ENCODE measurements at regions not wholly inside any gene's neighbourhood (a gene's known extent, or its start where the extent isn't known, plus 50 kb on each side); places are given as distances from the start of the nearest gene placed in this dataset.
"Not testable (repeated sequence)": the region's sequence is repeated elsewhere in the genome, so short reads cannot be mapped to it uniquely, and the experiment has no call there.

GRCh38 chr17:14532242-14532641 is 231.4 kb downstream of the HS3ST3B1 start:
- DNase-seq = not testable (repeated sequence)

- DNase-seq = no peak
Measured at GRCh38 chr17:14525551-14526455, 224.9 kb downstream of the HS3ST3B1 start.

DNA sequence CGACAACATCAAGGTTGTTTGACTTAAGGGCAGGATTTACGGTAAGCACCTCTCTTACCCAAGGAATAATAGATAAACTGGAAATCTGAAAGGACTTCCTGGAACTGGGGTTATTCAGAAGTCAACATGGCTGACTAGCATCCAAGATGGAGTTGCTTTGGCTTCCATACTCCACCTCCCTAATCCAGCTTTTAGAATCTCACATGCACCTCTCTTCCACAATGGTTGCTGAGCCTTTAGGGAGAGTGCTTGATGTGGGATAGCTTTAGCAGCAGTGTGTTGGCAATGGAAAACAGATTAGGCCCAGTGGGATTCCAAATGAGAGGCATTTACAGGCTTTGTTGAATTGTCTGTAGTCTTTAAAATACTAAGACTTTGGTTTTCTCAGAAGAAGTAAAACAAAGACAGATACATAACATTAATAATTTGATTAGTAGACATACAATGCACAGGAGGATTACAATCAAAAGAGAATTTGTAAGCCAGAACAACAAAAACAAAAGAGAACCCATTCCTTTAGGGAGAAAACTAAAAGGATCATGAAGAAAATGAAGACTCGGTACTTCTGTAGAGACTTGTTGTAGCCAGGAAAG is 222.0 kb downstream of the HS3ST3B1 start:
- DNase-seq = no peak

- DNase-seq = not testable (repeated sequence)
Measured at GRCh38 chr17:14518919-14519318, 218.0 kb downstream of the HS3ST3B1 start.

- DNase-seq = no peak
Measured at GRCh38 chr17:14514973-14515372, 214.1 kb downstream of the HS3ST3B1 start.

DNA sequence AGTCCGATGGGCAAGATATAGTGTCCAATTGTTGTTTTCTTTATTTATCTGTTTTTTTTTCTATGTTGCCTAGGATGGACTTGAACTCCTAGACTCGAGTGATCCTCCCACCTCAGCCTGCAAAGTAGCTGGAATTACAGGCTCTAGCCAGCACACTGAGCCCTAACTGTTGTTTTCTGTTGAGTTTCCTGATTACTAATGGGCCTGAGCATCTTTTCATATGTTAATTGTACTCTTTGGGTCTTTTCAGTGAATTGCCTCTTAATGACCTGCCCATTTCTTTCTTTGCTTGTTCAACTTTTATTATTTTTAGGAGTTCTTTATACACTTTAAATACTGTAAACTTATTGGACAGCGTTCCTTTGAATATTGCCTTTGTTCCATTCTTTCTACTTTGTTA is 213.0 kb downstream of the HS3ST3B1 start:
- DNase-seq = no peak

DNA sequence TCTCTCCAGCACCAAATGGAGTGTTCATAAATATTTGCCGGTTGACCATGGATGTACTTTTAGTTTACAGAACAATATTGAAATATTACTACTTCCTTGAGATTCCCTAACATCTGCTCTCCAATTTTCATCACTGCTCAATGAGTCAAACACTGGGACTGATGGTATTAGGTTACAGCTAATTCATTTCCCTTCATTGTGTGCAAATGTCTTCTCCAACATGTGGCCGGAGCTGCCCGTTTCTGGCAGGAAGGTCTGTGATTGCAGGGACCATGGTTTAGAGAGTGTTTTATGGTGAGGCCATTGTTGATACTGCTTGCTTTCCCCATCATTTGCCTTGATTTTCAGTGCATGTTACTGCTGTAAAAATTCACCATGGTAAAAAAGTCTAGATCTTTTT is 209.3 kb downstream of the HS3ST3B1 start:
- no peak for DNase-seq

GRCh38 chr17:14508156-14508555 is 207.3 kb downstream of the HS3ST3B1 start:
- DNase-seq = no peak

GRCh38 chr17:14506364-14506763 is 205.5 kb downstream of the HS3ST3B1 start:
- DNase-seq = no peak

GRCh38 chr17:14505606-14506005 is 204.7 kb downstream of the HS3ST3B1 start:
- no peak for DNase-seq

DNA sequence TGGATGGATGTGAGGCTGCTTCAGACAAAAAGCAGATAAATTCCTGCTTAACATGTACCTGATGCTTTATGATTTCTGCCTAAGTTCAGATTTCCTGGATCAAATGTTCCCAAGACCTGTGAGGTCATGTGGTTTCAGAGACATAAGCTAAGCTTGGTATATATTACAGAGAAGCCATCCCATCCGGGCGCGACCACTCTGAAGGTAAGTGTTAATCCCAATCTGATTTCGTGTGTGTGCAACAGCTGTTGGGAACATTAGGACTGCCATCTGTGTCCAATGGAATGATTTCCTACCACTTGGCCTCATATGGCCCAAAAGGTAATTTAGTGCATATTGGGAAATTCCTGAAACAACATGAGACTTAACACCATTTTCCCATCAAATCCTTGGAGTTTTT is 199.1 kb downstream of the HS3ST3B1 start:
- no peak for DNase-seq

- no peak for DNase-seq
Measured at GRCh38 chr17:14498812-14499211, 197.9 kb downstream of the HS3ST3B1 start.

DNA sequence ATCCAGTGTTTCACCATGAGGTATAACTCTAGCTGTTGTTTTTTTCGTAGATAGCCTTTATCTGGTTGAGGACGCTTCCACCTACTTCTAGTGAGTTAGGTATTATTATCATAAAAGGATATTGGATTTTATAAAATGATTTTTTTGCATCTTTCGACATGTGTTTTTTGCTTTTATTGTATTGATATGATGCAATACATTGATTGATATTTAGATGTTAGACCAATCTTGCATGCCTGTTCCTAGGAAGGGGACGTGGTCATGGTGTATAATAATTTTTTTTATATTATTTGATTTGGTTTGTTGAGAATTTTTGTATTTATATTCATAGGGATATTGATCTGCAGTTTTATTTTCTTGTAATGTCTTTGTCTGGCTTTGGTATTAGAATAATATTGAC is 193.3 kb downstream of the HS3ST3B1 start:
- no peak for DNase-seq

- no peak for DNase-seq
Measured at GRCh38 chr17:14489986-14490385, 189.1 kb downstream of the HS3ST3B1 start.

GRCh38 chr17:14488958-14489550 is 188.2 kb downstream of the HS3ST3B1 start:
- no peak for DNase-seq

DNA sequence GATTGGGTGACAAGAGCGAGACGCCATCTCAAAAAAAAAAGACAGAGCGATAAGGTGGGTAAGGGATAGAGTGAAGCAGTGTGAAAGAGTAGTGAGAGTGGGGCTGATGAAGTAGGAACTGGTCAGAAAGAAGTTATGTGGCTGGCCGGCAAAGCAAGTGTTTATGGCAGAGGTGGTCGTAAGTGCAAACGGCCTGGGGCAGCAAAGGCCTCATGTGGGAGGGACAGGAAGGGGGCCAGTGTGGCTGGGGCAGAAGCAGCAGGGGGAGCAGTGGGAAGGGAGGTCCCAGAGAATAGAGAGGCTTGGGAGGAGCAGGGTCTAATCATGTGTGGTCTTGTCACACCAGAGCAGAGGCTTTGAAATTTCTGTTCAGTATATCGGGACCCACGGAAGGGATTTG is 186.2 kb downstream of the HS3ST3B1 start:
- no peak for DNase-seq

GRCh38 chr17:14482715-14483114 is 181.8 kb downstream of the HS3ST3B1 start:
- no peak for DNase-seq

- DNase-seq = no peak
Measured at GRCh38 chr17:14481664-14482063, 180.8 kb downstream of the HS3ST3B1 start.

GRCh38 chr17:14474591-14474990 is 173.7 kb downstream of the HS3ST3B1 start:
- DNase-seq = no peak

GRCh38 chr17:14471052-14471451 is 170.2 kb downstream of the HS3ST3B1 start:
- no peak for DNase-seq

GRCh38 chr17:14470417-14470816 is 169.5 kb downstream of the HS3ST3B1 start:
- DNase-seq = no peak

DNA sequence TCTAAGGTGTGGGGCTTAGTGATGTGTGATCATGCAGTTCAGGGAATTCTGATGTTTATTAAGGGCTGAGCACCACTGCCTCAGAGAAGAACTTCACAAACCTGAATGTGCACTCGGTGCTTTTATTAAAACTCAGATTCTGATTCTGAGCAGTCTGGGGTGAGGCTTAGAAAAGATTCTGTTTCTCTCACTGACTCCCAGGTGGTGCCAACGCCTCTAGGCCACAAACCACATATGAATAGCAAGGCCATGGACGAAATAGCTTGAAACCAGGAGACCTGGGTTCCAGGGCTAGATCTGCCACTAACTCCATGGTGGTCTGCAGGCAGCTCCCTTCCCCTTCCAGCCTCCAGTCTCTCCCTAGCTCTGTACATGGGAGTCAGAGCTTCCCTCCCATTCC is 169.1 kb downstream of the HS3ST3B1 start:
- DNase-seq = no peak

- no peak for DNase-seq
Measured at GRCh38 chr17:14468858-14469257, 168.0 kb downstream of the HS3ST3B1 start.

DNA sequence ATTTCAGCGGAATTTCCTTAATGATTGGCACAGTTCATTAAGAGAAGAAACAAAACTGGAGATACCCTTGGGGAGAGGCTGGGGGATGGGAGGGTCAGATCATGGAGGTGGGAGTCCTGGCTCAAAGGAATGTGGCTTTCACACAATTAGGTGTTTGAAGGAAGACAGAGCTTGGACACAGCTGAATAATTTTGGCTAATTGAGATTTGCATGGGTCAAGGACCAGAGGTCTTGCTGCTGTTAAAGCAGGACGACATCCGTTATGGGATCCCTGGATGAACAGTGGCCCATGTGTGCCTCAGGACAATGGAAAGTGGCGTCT is 160.3 kb downstream of the HS3ST3B1 start:
- DNase-seq = no peak

All from occipital lobe (tissue), 1 donor.